ENCODE measurements at regions not wholly inside any gene's neighbourhood (a gene's known extent, or its start where the extent isn't known, plus 50 kb on each side); places are given as distances from the start of the nearest gene placed in this dataset.

DNA sequence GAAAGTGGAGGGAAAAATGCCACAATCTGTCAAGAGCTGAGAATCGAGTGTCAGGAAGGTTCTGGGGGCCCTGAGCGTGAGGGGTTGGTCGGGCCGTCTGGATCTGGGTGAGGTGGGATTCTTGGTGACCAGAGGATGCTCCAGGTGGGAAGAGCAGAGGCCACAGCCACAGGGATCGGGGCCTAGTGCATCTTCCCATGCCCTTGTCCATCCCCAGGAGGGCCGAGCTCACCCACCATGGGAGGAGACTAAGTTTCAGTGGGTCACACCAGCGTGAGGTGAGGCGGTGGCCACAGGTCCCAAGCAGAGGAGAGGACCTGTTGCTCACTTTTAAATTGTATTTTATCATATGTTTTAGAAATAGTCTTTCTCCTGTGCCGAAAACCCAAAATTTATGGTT lies 70.0 kb downstream of the TMEM18 start:
- H3K4me3 ChIP-seq (replicated peaks; ENCODE audit: low read depth, low read length): no peak overlapping the region
- TF ChIP-seq, protein P1, sequence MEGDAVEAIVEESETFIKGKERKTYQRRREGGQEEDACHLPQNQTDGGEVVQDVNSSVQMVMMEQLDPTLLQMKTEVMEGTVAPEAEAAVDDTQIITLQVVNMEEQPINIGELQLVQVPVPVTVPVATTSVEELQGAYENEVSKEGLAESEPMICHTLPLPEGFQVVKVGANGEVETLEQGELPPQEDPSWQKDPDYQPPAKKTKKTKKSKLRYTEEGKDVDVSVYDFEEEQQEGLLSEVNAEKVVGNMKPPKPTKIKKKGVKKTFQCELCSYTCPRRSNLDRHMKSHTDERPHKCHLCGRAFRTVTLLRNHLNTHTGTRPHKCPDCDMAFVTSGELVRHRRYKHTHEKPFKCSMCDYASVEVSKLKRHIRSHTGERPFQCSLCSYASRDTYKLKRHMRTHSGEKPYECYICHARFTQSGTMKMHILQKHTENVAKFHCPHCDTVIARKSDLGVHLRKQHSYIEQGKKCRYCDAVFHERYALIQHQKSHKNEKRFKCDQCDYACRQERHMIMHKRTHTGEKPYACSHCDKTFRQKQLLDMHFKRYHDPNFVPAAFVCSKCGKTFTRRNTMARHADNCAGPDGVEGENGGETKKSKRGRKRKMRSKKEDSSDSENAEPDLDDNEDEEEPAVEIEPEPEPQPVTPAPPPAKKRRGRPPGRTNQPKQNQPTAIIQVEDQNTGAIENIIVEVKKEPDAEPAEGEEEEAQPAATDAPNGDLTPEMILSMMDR (IDR thresholded peaks at IDR 0.05; ENCODE audit: low read length, missing control alignments): no peak
- no peak for DNase-seq (ENCODE audit: low read depth)

DNA sequence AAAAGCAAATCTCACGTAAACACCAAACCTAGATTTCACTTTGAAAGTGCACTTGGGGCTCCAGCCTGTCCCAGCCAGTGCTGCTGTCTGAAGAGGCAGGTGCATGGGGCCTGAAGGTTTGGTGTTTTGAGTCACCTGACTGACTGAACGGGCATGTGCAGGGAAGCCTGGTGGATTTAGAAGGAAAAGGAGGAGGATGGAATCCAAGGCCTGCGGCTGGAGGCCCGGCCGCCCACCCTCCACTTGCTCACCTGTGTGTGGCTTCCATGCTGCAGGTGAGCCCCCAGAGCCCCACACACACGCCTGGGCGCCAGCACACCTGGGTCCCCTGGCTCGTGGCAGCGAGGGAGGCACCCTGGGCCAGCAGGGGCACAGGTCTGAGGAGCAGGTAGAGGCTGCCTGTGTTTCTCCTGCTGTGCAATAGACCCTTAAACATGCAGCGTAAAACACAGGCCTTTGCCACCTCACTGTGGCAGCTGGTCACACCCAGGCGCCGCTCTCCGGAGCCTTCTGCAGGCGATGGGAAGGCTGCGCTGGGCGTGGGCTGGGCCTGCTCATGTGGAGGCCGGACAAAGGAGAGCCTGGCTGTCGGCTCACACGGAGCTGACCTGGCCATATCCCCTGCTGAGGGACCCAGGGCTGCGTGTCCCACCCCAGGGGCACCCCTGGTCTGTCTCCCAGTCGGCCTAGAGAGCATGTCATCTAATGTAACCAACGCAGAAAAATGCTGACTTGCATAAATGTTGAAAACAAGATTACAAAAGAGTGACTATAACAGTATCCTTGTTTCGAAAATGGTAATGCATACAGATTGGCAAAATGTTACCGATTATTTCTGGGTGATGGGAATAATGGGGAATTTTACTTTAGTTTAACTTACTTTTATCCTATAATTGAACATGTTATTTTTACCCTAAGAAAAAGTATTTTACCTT lies 71.3 kb downstream of the TMEM18 start:
- no peak overlapping the region for H3K4me3 ChIP-seq (replicated peaks; ENCODE audit: low read depth, low read length)
- no peak for DNase-seq (ENCODE audit: low read depth)
- TF ChIP-seq, protein P1 (IDR thresholded peaks at IDR 0.05; ENCODE audit: low read length, missing control alignments): no peak

- TF ChIP-seq, protein P1 (IDR thresholded peaks at IDR 0.05; ENCODE audit: low read length, missing control alignments): no peak
- H3K4me3 ChIP-seq (replicated peaks; ENCODE audit: low read depth, low read length): no peak overlapping the region
- no peak for DNase-seq (ENCODE audit: low read depth)
These were observed 72.2 kb downstream of the TMEM18 start for GRCh38 chr2:604854-605524.

DNA sequence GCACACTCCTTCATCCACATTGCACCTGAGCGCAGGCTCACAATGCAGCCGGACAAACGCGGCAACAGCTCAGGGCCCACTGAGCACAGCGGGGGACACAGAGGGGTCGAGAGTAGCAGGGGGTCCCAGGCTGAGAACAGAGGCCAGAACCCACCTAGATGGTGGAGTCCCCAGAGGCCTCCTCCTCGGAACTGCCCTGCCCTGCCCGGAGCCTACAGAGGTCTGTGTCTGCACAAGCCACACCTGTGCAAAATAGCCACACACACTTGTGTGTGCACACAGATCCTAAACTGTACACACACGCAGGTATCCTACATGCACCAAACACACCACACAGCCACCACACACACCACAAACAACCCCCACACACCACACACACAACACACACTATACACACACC lies 72.8 kb downstream of the TMEM18 start:
- no peak for DNase-seq (ENCODE audit: low read depth)
- TF ChIP-seq, protein P1 (IDR thresholded peaks at IDR 0.05; ENCODE audit: low read length, missing control alignments): no peak
- H3K4me3 ChIP-seq (replicated peaks; ENCODE audit: low read depth, low read length): no peak overlapping the region

DNA sequence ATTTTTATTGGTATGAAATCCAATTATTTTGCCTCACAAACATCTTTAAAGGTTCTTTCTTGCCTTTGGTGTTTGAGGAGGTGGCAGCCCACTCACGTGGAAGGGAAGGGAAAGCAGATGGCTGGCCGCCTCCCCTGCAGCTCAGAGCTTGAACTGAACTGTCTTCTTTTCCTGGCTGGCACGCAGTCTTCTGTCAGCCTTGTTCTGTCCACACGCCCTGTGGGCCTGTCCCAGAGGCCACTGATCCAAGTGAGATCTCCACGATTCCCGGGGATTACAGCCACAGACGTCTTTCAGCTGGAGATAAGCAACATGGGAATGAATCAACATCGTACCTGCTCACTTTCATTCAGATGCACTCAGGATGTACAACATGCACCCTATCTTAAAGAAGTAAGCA lies 73.3 kb downstream of the TMEM18 start:
- no peak for DNase-seq (ENCODE audit: low read depth)
- H3K4me3 ChIP-seq (replicated peaks; ENCODE audit: low read depth, low read length): no peak overlapping the region
- TF ChIP-seq, protein P1 (IDR thresholded peaks at IDR 0.05; ENCODE audit: low read length, missing control alignments): no peak

DNA sequence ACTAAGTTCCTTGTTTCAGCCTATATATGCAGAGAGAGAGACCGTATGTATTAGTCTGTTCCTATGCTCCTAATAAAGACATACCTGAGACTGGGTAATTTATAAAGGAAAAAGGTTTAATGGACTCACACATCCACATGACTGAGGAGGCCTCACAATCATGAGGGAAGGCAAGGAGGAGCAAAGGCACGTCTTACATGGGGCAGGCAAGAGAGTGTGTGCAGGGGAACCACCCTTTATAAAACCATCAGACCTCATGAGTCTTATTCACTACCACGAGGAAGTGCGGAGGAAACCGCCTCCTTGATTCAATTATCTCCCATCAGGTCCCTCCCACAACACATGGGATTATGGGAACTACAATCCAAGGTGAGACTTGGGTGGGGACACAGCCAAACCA lies 73.8 kb downstream of the TMEM18 start:
- H3K4me3 ChIP-seq (replicated peaks; ENCODE audit: low read depth, low read length): no peak overlapping the region
- DNase-seq (ENCODE audit: low read depth): no peak
- TF ChIP-seq, protein P1 (IDR thresholded peaks at IDR 0.05; ENCODE audit: low read length, missing control alignments): no peak

Data from fibroblast of pulmonary artery (primary cell).